Heart right ventricle (tissue), 16 donors: ENCODE measurements at regions not wholly inside any gene's neighbourhood (a gene's known extent, or its start where the extent isn't known, plus 50 kb on each side); places are given as distances from the start of the nearest gene placed in this dataset.
"Not testable (repeated sequence)": the region's sequence is repeated elsewhere in the genome, so short reads cannot be mapped to it uniquely, and the experiment has no call there.

Experiments used
- ATAC-seq, 8 donors: fragments of 200-7000 bp; cut with Tn5 transposase; one replicate each; pipeline ENCODE4 v1.9.1; 2020; ENCODE audit warnings: mild to moderate bottlenecking in 8 of 8, moderate library complexity in 8 of 8, moderate number of reproducible peaks in 1 of 8
- DNase-seq, 2 donors: peaks; one replicate each; pipeline ENCODE4 v3.0.0-alpha.2; 2020
- H3K27ac ChIP-seq, 10 donors: fragments of 200-600 bp; sonication (generic) in 2 of 10; one replicate each; pipeline versions ENCODE4 v1.5.0 to v1.8.0; 2020 to 2022; ENCODE audit warnings: mild to moderate bottlenecking in 3 of 10
- H3K27me3 ChIP-seq, 7 donors: fragments of 200-600 bp; one replicate each; pipeline ENCODE4 v1.8.0; 2021 to 2022; ENCODE audit warnings: mild to moderate bottlenecking in 2 of 7
- H3K36me3 ChIP-seq, 9 donors: fragments of 200-600 bp; sonication (generic) in 1 of 9; one replicate each; pipeline versions ENCODE4 v1.5.0 to v1.8.0; 2020 to 2022; ENCODE audit warnings: mild to moderate bottlenecking in 2 of 9
- H3K4me1 ChIP-seq, 9 donors: fragments of 200-600 bp; sonication (generic) in 1 of 9; one replicate each; pipeline versions ENCODE4 v1.5.0 to v1.8.0; 2020 to 2022; ENCODE audit warnings: mild to moderate bottlenecking in 4 of 9
- H3K4me3 ChIP-seq, 10 donors: fragments of 200-600 bp; sonication (generic) in 2 of 10; one replicate each; pipeline versions ENCODE4 v1.5.0 to v1.8.0; 2020 to 2022; ENCODE audit warnings: mild to moderate bottlenecking in 7 of 10, moderate library complexity in 2 of 10
- H3K9me3 ChIP-seq, 11 donors: fragments of 200-600 bp in 10 of 11; sonication (generic) in 2 of 11; one replicate each; pipeline versions ENCODE4 v1.5.0 to v1.8.0; 2013 to 2022; ENCODE audit warnings: mild to moderate bottlenecking in 2 of 11, control low read depth in 1 of 11, moderate library complexity in 1 of 11
- CTCF ChIP-seq, 9 donors: fragments of 200-600 bp; sonication (generic) in 2 of 9; IDR thresholded peaks; one replicate each; pipeline versions ENCODE4 v1.5.0 to v1.8.0; 2021 to 2022; ENCODE audit warnings: antibody characterized with exemption in 9 of 9, mild to moderate bottlenecking in 5 of 9, moderate library complexity in 1 of 9
- WGBS, 2 donors: extraction: QIAGEN DNeasy Blood & Tissue Kit; methylation state at CpG; one replicate each; pipeline ENCODE4 v1.1.7; 2013; ENCODE audit warnings: inconsistent platforms in 1 of 2; 5-methylcytosine and 5-hydroxymethylcytosine counted together
- intact Hi-C, 10 donors: fragments of 100-400 bp; cut with DNase I; formaldehyde crosslinking; loops; one replicate each; pipeline versions ENCODE4 v1.11.1 to v1.14.2; 2022
- donor health status: Arrhythmogenic right ventricular cardiomyopathy.
- donor health status: ischemic (EF 13 %, LVEDD 7.1; RV severe dilation, severe dysfunction).
- donor health status: healthy with polysubstance abuse.
- donor health status: DM: no; HTN: yes; CAD: no.
- donor health status: DM: no; HTN: no; CAD: no.
- donor health status: ischemic (EF 25% LVEDD 6.9; RV normal size, moderate dysfunction).
- donor health status: ischemic (EF 25% LVEDD 5.7; RV mildly dilated, moderate dysfunction).
- donor health status: healthy.
- donor health status: DM: yes; HTN: yes; CAD: no.
- donor health status: Ischemic cardiomyopathy.
- donor health status: ischemic (EF 35%, LVEDD 5.7; RV mildly dilated, moderate dysfunction).
- donor health status: nonischemic (EF 11% LVEDD 7.7; RV severe dilation, severe dysfunction).
- donor health status: DM: yes; HTN: yes; CAD: no.
- donor health status: PGD.
- donor health status: ischemic (EF 29% LVEDD 5.4; RV normal size, mild dysfunction).
- donor health status: nonischemic (EF 23%, LVEDD 6.1; RV moderate dilation, normal function).

GRCh38 chr15:31503758-31504461 lies 177.3 kb downstream of the KLF13 start:
- WGBS, 2 donors: 81 to 85% methylated on average over 17 of the region's 17 CpGs
- intact Hi-C loops: loop anchor here in 1 of 10 donors (10.0 kb wide), 1 partner anchor 51 kb away; no protein-coding TSS in a partner anchor
- ATAC-seq: peak in 1 of 8 donors; percentile 20

GRCh38 chr15:31504462-31504839 lies 177.8 kb downstream of the KLF13 start:
- H3K27ac ChIP-seq: no peak overlapping the region
- ATAC-seq: no peak
- intact Hi-C loops: loop anchor here in 1 of 10 donors (10.0 kb wide), 1 partner anchor 50 kb away; no protein-coding TSS in a partner anchor
- WGBS, 2 donors: 78 to 83% methylated on average over 7 of the region's 7 CpGs
- no peak for TF ChIP-seq CTCF (IDR thresholded peaks at IDR 0.05)
- peaks cover 0 to 18% (median 15%) of the 10 kb centered on the region in 9 donors for H3K4me1 ChIP-seq
- H3K4me3 ChIP-seq: no peak overlapping the region
- no peak for DNase-seq
- no peaks in the 10 kb centered on the region for H3K27me3 ChIP-seq
- H3K36me3 ChIP-seq: no peaks in the 10 kb centered on the region
- no peaks in the 10 kb centered on the region for H3K9me3 ChIP-seq

More at GRCh38 chr15:31503758-31504461, 177.3 kb downstream of the KLF13 start:
- Histone ChIP-seq H3K4me1 (peaks cover 0 to 20% (median 15%) of the 10 kb centered on the region in 9 donors), H3K27ac (no peak overlapping the region), H3K9me3 (no peaks in the 10 kb centered on the region), H3K4me3 (no peak overlapping the region), H3K36me3 (no peaks in the 10 kb centered on the region), H3K27me3 (no peaks in the 10 kb centered on the region)
- TF ChIP-seq CTCF (IDR thresholded peaks at IDR 0.05): no peak
- no peak for DNase-seq

GRCh38 chr15:31507573-31507972 lies 180.9 kb downstream of the KLF13 start:
- intact Hi-C loops: loop anchor here in 1 of 10 donors (10.0 kb wide), 1 partner anchor 47 kb away; no protein-coding TSS in a partner anchor
- ATAC-seq: not testable (repeated sequence)

GRCh38 chr15:31508656-31509055 lies 182.0 kb downstream of the KLF13 start:
- TF ChIP-seq CTCF (IDR thresholded peaks at IDR 0.05): no peak
- WGBS, 2 donors: 94 to 96% methylated on average over 10 of the region's 10 CpGs
- Histone ChIP-seq H3K4me3 (no peak overlapping the region), H3K27ac (no peak overlapping the region), H3K9me3 (no peaks in the 10 kb centered on the region), H3K4me1 (peaks cover 0 to 6% (median 0%) of the 10 kb centered on the region in 9 donors), H3K27me3 (no peaks in the 10 kb centered on the region), H3K36me3 (no peaks in the 10 kb centered on the region)
- intact Hi-C loops: loop anchor here in 1 of 10 donors (10.0 kb wide), 1 partner anchor 46 kb away; no protein-coding TSS in a partner anchor
- DNase-seq (no peak), ATAC-seq (no peak)

More at GRCh38 chr15:31507573-31507972, 180.9 kb downstream of the KLF13 start:
- DNase-seq, H3K27ac ChIP-seq, H3K9me3 ChIP-seq, H3K36me3 ChIP-seq, H3K4me1 ChIP-seq, H3K4me3 ChIP-seq, H3K27me3 ChIP-seq: not testable (repeated sequence)
- 76 to 83% methylated on average over 5 of the region's 5 CpGs for WGBS, 2 donors

- no peak for TF ChIP-seq CTCF (IDR thresholded peaks at IDR 0.05)
- WGBS, 2 donors: 61% methylated on average over 11 of the region's 11 CpGs
- no peak overlapping the region for H3K4me3 ChIP-seq
Measured at GRCh38 chr15:31510057-31510456, 183.4 kb downstream of the KLF13 start.

More at GRCh38 chr15:31510057-31510456, 183.4 kb downstream of the KLF13 start:
- Histone ChIP-seq H3K9me3 (no peaks in the 10 kb centered on the region), H3K27ac (no peak overlapping the region), H3K4me1 (peaks cover 0 to 6% (median 0%) of the 10 kb centered on the region in 9 donors), H3K36me3 (no peaks in the 10 kb centered on the region), H3K27me3 (no peaks in the 10 kb centered on the region)
- ATAC-seq: no peak
- intact Hi-C loops: no loop called here
- DNase-seq: no peak
